Testis (tissue), 2 donors: ENCODE measurements at regions not wholly inside any gene's neighbourhood (a gene's known extent, or its start where the extent isn't known, plus 50 kb on each side); places are given as distances from the start of the nearest gene placed in this dataset.

Experiments used
- POLR2A ChIP-seq: fragments of 450-650 bp; IDR thresholded peaks from one replicate; pipeline ENCODE4 v1.6.1; 2017; ENCODE audit warnings: antibody characterized with exemption, mild to moderate bottlenecking, moderate library complexity
- TF ChIP-seq, protein P1 (sequence below), 3 experiments: fragments of 450-650 bp in 2 of 3; fragments of 200-600 bp in 1 of 3; sonication (generic) in 1 of 3; IDR thresholded peaks; one replicate each; pipeline ENCODE4 v1.5.1; 2016 to 2019; ENCODE audit warnings: antibody characterized with exemption in 3 of 3, mild to moderate bottlenecking in 2 of 3, moderate library complexity in 1 of 3

DNA sequence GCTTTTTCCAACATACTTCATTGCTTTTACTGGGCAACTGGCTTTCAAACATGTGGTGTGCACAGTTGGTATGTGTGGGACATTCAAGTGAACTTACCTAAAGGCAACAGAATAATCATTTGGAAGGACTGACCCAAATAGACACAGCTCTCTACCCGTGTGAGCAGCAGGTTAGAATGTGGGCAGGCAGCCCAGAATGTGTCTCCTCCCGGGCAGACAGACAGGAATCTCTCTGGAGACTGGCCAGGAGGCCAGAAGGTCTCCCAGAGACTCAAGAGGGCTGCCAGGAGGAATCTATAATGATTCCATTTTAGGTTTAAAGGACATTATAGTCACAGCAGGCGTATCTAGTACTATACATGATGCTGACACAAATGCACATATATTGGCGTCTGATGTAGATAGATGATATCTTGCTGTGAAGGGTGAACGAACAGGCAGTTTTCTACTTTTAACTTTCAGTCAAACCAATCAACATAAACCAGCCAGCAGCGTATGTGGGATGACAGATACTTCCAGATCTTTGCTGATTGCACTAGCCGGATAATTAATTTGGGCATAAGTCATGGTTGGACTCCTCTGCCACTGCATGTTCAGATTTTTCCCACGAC, 297.4 kb upstream of the ZNF608 start:
- TF ChIP-seq, protein P1, sequence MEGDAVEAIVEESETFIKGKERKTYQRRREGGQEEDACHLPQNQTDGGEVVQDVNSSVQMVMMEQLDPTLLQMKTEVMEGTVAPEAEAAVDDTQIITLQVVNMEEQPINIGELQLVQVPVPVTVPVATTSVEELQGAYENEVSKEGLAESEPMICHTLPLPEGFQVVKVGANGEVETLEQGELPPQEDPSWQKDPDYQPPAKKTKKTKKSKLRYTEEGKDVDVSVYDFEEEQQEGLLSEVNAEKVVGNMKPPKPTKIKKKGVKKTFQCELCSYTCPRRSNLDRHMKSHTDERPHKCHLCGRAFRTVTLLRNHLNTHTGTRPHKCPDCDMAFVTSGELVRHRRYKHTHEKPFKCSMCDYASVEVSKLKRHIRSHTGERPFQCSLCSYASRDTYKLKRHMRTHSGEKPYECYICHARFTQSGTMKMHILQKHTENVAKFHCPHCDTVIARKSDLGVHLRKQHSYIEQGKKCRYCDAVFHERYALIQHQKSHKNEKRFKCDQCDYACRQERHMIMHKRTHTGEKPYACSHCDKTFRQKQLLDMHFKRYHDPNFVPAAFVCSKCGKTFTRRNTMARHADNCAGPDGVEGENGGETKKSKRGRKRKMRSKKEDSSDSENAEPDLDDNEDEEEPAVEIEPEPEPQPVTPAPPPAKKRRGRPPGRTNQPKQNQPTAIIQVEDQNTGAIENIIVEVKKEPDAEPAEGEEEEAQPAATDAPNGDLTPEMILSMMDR (IDR thresholded peaks at IDR 0.05) = no peak
- TF ChIP-seq POLR2A = no peak
